D721Med (cell line): ENCODE measurements at regions not wholly inside any gene's neighbourhood (a gene's known extent, or its start where the extent isn't known, plus 50 kb on each side); places are given as distances from the start of the nearest gene placed in this dataset.
A peak's percentile ranks its signal among the peaks of the same experiment; 100 is the strongest.

Source experiments
- DNase-seq: peaks from one replicate; pipeline ENCODE4 v3.0.0; 2011; ENCODE audit warnings: low spot score; ENCODE audit not compliant: insufficient read length
- FAIRE-seq: peaks from 2 replicates; lab custom pipeline; 2011; peaks lifted over from hg19 to GRCh38; lab: Jason Lieb, UNC
- TF ChIP-seq, protein P1 (sequence below): IDR thresholded peaks from 2 replicates; pipeline ENCODE4 v1.5.1; 2012; ENCODE audit warnings: mild to moderate bottlenecking, control low read depth; ENCODE audit not compliant: insufficient read depth; ENCODE audit errors: missing control alignments

DNA sequence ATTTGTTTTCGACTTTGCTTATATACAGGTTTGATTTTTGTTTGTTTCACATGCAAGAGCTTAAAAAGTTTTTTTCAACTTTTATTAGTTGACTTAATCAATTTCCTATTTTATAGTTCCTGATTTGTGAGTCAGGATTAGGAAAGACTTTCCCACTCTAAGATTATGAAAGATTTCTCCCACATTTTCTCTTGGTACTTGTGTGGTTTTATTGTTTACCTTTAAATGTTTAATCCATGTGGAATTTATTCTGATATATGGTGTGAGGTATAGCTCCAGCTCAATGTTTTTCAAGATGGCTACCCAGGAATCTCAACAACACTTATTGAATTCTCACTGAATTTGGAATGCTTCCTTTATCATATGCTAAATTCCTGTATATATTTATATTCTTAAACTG is 117.8 kb upstream of the LGALSL start:
- no peak for DNase-seq
- FAIRE-seq = no peak
- TF ChIP-seq, protein P1, sequence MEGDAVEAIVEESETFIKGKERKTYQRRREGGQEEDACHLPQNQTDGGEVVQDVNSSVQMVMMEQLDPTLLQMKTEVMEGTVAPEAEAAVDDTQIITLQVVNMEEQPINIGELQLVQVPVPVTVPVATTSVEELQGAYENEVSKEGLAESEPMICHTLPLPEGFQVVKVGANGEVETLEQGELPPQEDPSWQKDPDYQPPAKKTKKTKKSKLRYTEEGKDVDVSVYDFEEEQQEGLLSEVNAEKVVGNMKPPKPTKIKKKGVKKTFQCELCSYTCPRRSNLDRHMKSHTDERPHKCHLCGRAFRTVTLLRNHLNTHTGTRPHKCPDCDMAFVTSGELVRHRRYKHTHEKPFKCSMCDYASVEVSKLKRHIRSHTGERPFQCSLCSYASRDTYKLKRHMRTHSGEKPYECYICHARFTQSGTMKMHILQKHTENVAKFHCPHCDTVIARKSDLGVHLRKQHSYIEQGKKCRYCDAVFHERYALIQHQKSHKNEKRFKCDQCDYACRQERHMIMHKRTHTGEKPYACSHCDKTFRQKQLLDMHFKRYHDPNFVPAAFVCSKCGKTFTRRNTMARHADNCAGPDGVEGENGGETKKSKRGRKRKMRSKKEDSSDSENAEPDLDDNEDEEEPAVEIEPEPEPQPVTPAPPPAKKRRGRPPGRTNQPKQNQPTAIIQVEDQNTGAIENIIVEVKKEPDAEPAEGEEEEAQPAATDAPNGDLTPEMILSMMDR = no peak

DNA sequence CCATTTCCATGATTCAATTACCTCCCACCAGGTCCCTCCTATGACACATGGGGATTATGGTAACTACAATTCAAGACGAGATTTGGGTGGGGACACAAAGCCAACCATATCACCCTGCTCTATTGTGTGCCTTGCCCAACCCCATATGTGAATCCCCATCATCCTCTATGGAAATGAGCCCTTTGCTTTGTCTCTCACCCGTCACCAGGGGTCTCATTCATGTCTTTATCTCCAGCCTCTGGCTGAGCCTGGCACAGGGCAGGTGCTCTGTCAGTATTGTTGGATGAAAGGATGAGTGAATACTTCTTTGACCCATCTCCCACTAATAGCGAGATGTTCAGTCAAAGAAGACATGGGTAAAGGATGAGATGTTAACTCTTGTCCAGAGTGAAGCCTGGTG is 116.6 kb upstream of the LGALSL start:
- DNase-seq (no peak), FAIRE-seq (no peak)
- TF ChIP-seq, protein P1 = peak; percentile 15

DNA sequence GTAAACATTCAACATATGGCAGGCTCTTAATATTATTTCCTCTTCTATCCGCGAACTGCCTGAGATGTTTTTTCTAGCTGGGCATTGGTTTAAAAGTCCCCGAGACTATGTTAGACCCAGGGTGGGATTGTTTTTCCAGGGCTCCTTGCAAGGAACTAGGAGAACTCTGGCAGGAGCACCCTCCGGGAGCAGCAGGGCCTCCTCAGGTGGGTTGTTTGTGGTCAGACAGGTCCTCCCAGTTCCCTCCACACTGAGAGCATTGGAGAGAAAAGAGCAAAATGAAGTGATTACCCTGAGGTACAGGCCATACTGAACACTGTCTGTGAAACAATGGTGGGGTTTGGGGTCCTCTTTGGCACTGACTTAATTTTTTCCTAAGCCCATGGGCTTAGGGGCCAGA is 115.9 kb upstream of the LGALSL start:
- no peak for FAIRE-seq
- TF ChIP-seq, protein P1 = no peak
- no peak for DNase-seq

DNA sequence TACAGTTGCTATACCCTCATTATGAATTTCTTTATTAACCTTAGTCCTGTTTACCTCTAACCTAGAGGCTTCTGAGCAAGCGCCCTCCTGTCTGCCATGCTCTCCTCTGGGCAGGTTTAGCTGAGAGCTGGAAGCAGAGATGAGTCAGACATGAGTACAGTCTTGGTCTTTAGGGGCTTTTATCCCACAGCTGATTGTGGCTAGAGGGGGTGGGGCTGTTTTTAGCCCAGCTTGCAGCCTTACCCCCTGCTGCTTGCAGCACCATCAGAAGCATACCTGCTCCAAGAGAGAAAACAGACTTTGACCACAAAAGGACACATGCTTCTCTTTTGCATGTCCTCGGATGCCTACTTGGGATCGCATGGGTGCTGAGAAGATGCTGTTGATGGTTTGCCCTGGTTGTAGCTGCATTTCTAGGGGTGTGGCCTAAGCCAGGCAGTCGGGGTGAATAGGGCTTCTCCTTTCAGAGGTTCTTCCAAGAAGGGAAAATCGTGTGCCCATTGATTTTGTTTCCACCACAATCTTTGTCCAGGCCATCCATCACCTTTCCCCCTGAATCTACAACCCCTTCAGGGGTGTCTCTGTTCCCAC is 115.0 kb upstream of the LGALSL start:
- DNase-seq (no peak), FAIRE-seq (no peak)
- TF ChIP-seq, protein P1 = no peak

DNA sequence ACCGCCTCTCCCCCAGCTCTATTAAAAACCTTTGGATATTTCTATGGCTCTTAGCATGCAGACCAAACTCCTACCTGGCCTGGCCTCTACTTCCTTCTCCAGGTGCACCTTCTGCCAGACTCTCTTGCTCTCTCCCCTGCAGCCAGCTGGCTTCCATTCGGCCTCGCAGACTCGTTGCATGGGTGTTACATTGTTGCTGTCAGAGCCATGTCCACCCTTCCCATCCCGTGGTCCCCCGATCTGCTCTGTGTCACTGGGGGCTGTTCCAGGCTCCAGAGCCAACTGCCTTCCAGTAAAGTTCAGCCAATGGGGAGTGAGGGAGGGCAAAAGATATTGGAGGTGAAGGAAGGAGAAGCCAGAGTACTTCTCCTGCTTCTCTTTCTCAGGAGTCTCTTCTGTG is 112.5 kb upstream of the LGALSL start:
- no peak for FAIRE-seq
- no peak for DNase-seq
- TF ChIP-seq, protein P1 = no peak

DNA sequence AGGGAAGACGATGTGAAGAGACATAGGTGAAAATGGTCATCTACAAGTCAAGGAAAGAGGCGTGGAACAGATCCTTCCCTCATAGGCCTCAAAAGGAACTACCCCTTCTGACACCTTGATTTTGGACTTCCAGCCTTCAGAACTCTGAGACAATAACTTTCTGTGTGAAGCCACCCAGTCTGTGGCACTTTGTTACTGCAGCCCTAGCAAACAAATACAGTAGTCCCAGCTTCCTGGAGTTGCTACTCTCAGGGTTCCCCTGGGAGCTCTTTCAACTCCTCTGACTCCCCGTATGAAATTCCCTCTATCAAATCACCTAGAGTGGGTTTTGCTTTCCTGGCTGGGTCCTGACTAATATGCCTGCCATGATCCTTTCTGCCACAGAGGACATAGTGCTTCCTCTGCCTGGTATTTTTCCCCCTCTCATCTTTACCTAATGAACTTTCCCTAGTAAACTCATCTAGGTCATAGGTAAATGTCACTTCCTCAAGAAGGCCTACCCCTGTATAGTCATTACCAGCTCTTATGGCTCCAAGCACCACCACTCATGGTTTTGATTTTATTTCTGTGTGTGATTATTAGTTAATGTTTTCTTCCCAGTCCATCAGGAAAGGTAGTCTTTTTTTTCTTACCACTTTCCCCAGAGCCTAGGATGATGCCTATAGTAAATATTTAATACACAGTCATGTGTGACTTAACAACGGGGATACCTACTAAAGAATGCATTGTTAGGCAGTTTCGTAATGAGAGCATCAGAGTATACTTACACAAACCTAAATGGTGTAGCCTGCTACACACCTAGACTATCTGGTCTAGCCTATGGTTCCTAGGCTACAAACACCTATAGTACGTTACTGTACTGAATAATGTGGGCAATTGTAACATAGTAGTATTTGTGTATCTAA is 111.5 kb upstream of the LGALSL start:
- TF ChIP-seq, protein P1 = no peak
- DNase-seq = no peak
- no peak for FAIRE-seq
